B cell (primary cell): ENCODE measurements at regions not wholly inside any gene's neighbourhood (a gene's known extent, or its start where the extent isn't known, plus 50 kb on each side); places are given as distances from the start of the nearest gene placed in this dataset.

Experiments
- ATAC-seq: fragments of 200-7000 bp; cut with Tn5 transposase; one replicate; pipeline ENCODE4 v1.10.0; 2021; ENCODE audit warnings: low read depth, mild to moderate bottlenecking, moderate number of reproducible peaks, moderate library complexity
- CTCF ChIA-PET: fragments of 350-600 bp; sonication (Branson Sonifier 250); formaldehyde crosslinking; loops from one replicate; lab custom pipeline; 2021; ENCODE audit warnings: antibody characterized with exemption, inconsistent platforms; lab: Charles Lee
- POLR2A ChIA-PET: fragments of 350-600 bp; sonication (Branson Sonifier 250); formaldehyde crosslinking; loops from one replicate; lab custom pipeline; 2021; ENCODE audit warnings: antibody characterized with exemption; lab: Charles Lee
- DNase-seq: peaks from one replicate; pipeline ENCODE4 v3.0.0; 2013
- H2AFZ ChIP-seq: 2 replicates; pipeline ENCODE4 v1.6.1; 2012; ENCODE audit warnings: mild to moderate bottlenecking, low read depth, low read length; ENCODE audit not compliant: insufficient read depth, poor library complexity, severe bottlenecking
- H3K27ac ChIP-seq, 2 donors: 1 replicate in 1 of 2; 2 replicates in 1 of 2; pipeline ENCODE4 v1.5.1; 2012 to 2013; ENCODE audit warnings: low read length in 2 of 2, mild to moderate bottlenecking in 2 of 2, moderate library complexity in 1 of 2
- H3K27me3 ChIP-seq, 4 experiments: fragments of 200-600 bp in 1 of 4; sonication (generic) in 1 of 4; replicated peaks in 1 of 4; 1 replicate in 2 of 4; 2 replicates in 2 of 4; pipeline versions ENCODE4 v1.6.1 to v1.7.0; 2013 to 2016; ENCODE audit warnings: low read length in 3 of 4, mild to moderate bottlenecking in 2 of 4, mixed read lengths in 1 of 4, moderate library complexity in 1 of 4; ENCODE audit not compliant: insufficient read depth in 4 of 4, control insufficient read depth in 3 of 4; ENCODE audit errors: control extremely low read depth in 1 of 4
- H3K36me3 ChIP-seq, 2 experiments: replicated peaks in 1 of 2; 1 replicate in 1 of 2; 2 replicates in 1 of 2; pipeline versions ENCODE4 v1.6.1 to v1.7.1; 2013; ENCODE audit warnings: low read length in 1 of 2; ENCODE audit not compliant: insufficient read depth in 2 of 2, control insufficient read depth in 1 of 2; ENCODE audit errors: control extremely low read depth in 1 of 2, extremely low read depth in 1 of 2
- H3K4me1 ChIP-seq, 2 donors: fragments of 200-600 bp in 1 of 2; sonication (generic) in 1 of 2; 1 replicate in 1 of 2; 2 replicates in 1 of 2; pipeline versions ENCODE4 v1.5.1 to v1.6.1; 2013 to 2017; ENCODE audit warnings: low read length in 2 of 2; ENCODE audit not compliant: control insufficient read depth in 2 of 2, insufficient read depth in 2 of 2
- H3K4me2 ChIP-seq: replicated peaks from 2 replicates; pipeline ENCODE3; 2012; ENCODE audit warnings: mild to moderate bottlenecking, low read depth, low read length; ENCODE audit not compliant: poor library complexity, severe bottlenecking
- H3K4me3 ChIP-seq, 5 experiments: fragments of 200-600 bp in 1 of 5; sonication (generic) in 1 of 5; 1 replicate in 3 of 5; 2 replicates in 2 of 5; pipeline versions ENCODE4 v1.5.1 to v1.7.0; 2011 to 2016; ENCODE audit warnings: low read length in 4 of 5, mild to moderate bottlenecking in 4 of 5, low read depth in 2 of 5, control low read depth in 1 of 5, moderate library complexity in 1 of 5; ENCODE audit not compliant: insufficient read depth in 1 of 5; ENCODE audit errors: control extremely low read depth in 1 of 5, extremely low read depth in 1 of 5
- H3K79me2 ChIP-seq: fragments of 200-600 bp; sonication (generic); one replicate; pipeline ENCODE4 v1.6.0; 2016; ENCODE audit warnings: low read length; ENCODE audit not compliant: control insufficient read depth, insufficient read depth
- H3K9ac ChIP-seq: fragments of 200-600 bp; sonication (generic); 2 replicates; pipeline ENCODE4 v1.6.1; 2017; ENCODE audit warnings: mild to moderate bottlenecking, low read length, moderate library complexity
- H3K9me3 ChIP-seq, 3 donors: one replicate each; pipeline versions ENCODE4 v1.6.1 to v1.7.1; 2013; ENCODE audit warnings: low read length in 2 of 3; ENCODE audit not compliant: control insufficient read depth in 2 of 3, insufficient read depth in 1 of 3; ENCODE audit errors: control extremely low read depth in 1 of 3
- H4K20me1 ChIP-seq: 2 replicates; pipeline ENCODE4 v1.6.0; 2012; ENCODE audit warnings: mild to moderate bottlenecking, low read length; ENCODE audit not compliant: insufficient read depth, control insufficient read depth, poor library complexity, severe bottlenecking
- H3K27ac Mint-ChIP-seq: one replicate; pipeline ENCODE4 v1.8.0; 2021; ENCODE audit warnings: mixed read lengths
- H3K27me3 Mint-ChIP-seq: one replicate; pipeline ENCODE4 v1.8.0; 2021; ENCODE audit warnings: mixed read lengths
- H3K4me1 Mint-ChIP-seq: one replicate; pipeline ENCODE4 v1.8.0; 2021; ENCODE audit warnings: mixed read lengths
- H3K4me3 Mint-ChIP-seq: one replicate; pipeline ENCODE4 v1.8.0; 2021; ENCODE audit warnings: mixed read lengths
- H3K9me3 Mint-ChIP-seq: one replicate; pipeline ENCODE4 v1.8.0; 2022; ENCODE audit warnings: mixed read lengths; ENCODE audit not compliant: insufficient read depth
- CTCF ChIP-seq: fragments of 200-600 bp; IDR thresholded peaks from one replicate; pipeline ENCODE4 v1.8.0; 2022; ENCODE audit warnings: antibody characterized with exemption, mild to moderate bottlenecking
- EZH2 ChIP-seq: IDR thresholded peaks from 2 replicates; pipeline ENCODE4 v1.6.1; 2012; ENCODE audit warnings: borderline replicate concordance, low read depth, mild to moderate bottlenecking, moderate library complexity, low read length; ENCODE audit not compliant: insufficient read depth, poor library complexity, severe bottlenecking
- WGBS: methylation state at CpG from one replicate; pipeline ENCODE4 v1.1.5; 2013; ENCODE audit warnings: missing lambda C conversion rate; ENCODE audit not compliant: insufficient coverage; 5-methylcytosine and 5-hydroxymethylcytosine counted together
- intact Hi-C: fragments of 100-400 bp; cut with micrococcal nuclease; formaldehyde crosslinking; loops from one replicate; pipeline ENCODE4 v1.10.0; 2022

GRCh38 chr3:10627884-10628572, 122.6 kb upstream of the ATP2B2 start:
- DNase-seq = no peak
- Mint-ChIP-seq H3K9me3 (no peaks in the 10 kb centered on the region), H3K4me1 (no peaks in the 10 kb centered on the region), H3K4me3 (no peak overlapping the region), H3K27ac (no peak overlapping the region), H3K27me3 (peaks cover 16% of the 10 kb centered on the region)
- ATAC-seq = no peak
- Histone ChIP-seq H2AFZ (no peak overlapping the region), H3K36me3 (no peaks in the 10 kb centered on the region), H3K9me3 (no peaks in the 10 kb centered on the region), H3K27me3 (peaks cover 0 to 3% (median 0%) of the 10 kb centered on the region in 4 experiments), H3K27ac (no peak overlapping the region), H3K79me2 (no peaks in the 10 kb centered on the region), H3K4me1 (no peaks in the 10 kb centered on the region), H3K4me2 (no peak overlapping the region), H3K9ac (no peak overlapping the region), H4K20me1 (no peaks in the 10 kb centered on the region), H3K4me3 (no peak overlapping the region)
- CTCF ChIA-PET = no interaction called here
- TF ChIP-seq CTCF (no peak), EZH2 (no peak)
- intact Hi-C loops = no loop called here
- WGBS = 77% methylated on average over 13 of the region's 13 CpGs
- POLR2A ChIA-PET = no interaction called here

GRCh38 chr3:10628891-10629670, 123.7 kb upstream of the ATP2B2 start:
- ChIA-PET POLR2A (no interaction called here), CTCF (no interaction called here)
- Mint-ChIP-seq H3K27ac (no peak overlapping the region), H3K4me1 (no peaks in the 10 kb centered on the region), H3K27me3 (peaks cover 24% of the 10 kb centered on the region), H3K9me3 (no peaks in the 10 kb centered on the region), H3K4me3 (no peak overlapping the region)
- H3K9ac ChIP-seq = no peak overlapping the region
- no peaks in the 10 kb centered on the region for H3K4me1 ChIP-seq
- no peak overlapping the region for H3K27ac ChIP-seq
- no peaks in the 10 kb centered on the region for H3K9me3 ChIP-seq
- no peak for ATAC-seq
- H3K79me2 ChIP-seq = no peaks in the 10 kb centered on the region
- TF ChIP-seq CTCF (no peak), EZH2 (no peak)
- H4K20me1 ChIP-seq = no peaks in the 10 kb centered on the region
- no peaks in the 10 kb centered on the region for H3K36me3 ChIP-seq
- H2AFZ ChIP-seq = no peak overlapping the region
- no peak overlapping the region for H3K4me2 ChIP-seq
- intact Hi-C loops = no loop called here
- no peak overlapping the region for H3K4me3 ChIP-seq
- peaks cover 0 to 7% (median 0%) of the 10 kb centered on the region in 4 experiments for H3K27me3 ChIP-seq
- DNase-seq = no peak
- 88% methylated on average over 21 of the region's 30 CpGs for WGBS
